ENCODE measurements at regions not wholly inside any gene's neighbourhood (a gene's known extent, or its start where the extent isn't known, plus 50 kb on each side); places are given as distances from the start of the nearest gene placed in this dataset.

GRCh38 chr5:155211764-155212163 is 198.2 kb downstream of the KIF4B start:
- DNase-seq: no peak

- no peak for DNase-seq
Measured at GRCh38 chr5:155222393-155222792, 208.8 kb downstream of the KIF4B start.

- no peak for DNase-seq
Measured at GRCh38 chr5:155229135-155229534, 215.6 kb downstream of the KIF4B start.

GRCh38 chr5:155239803-155240202 is 226.2 kb downstream of the KIF4B start:
- DNase-seq: no peak

- DNase-seq: no peak
Measured at GRCh38 chr5:155250596-155250995, 237.0 kb downstream of the KIF4B start.

- DNase-seq: no peak
Measured at GRCh38 chr5:155252025-155252424, 238.5 kb downstream of the KIF4B start.

GRCh38 chr5:155252717-155253116 is 239.2 kb downstream of the KIF4B start:
- DNase-seq: no peak

- DNase-seq: no peak
Measured at GRCh38 chr5:155254399-155254798, 240.8 kb downstream of the KIF4B start.

- DNase-seq: no peak
Measured at GRCh38 chr5:155258161-155258560, 244.6 kb downstream of the KIF4B start.

GRCh38 chr5:155259648-155260047 is 246.1 kb downstream of the KIF4B start:
- no peak for DNase-seq

- no peak for DNase-seq
Measured at GRCh38 chr5:155260798-155261197, 247.2 kb downstream of the KIF4B start.

- no peak for DNase-seq
Measured at GRCh38 chr5:155263381-155263780, 249.8 kb downstream of the KIF4B start.

- DNase-seq: no peak
Measured at GRCh38 chr5:155264809-155265208, 251.3 kb downstream of the KIF4B start.

- DNase-seq: no peak
Measured at GRCh38 chr5:155268770-155269425, 255.3 kb downstream of the KIF4B start.

- DNase-seq: no peak
Measured at GRCh38 chr5:155270725-155271124, 257.2 kb downstream of the KIF4B start.

GRCh38 chr5:155274484-155274883 is 260.9 kb downstream of the KIF4B start:
- no peak for DNase-seq

GRCh38 chr5:155275222-155275621 is 261.7 kb downstream of the KIF4B start:
- DNase-seq: no peak

- DNase-seq: no peak
Measured at GRCh38 chr5:155276231-155276630, 262.7 kb downstream of the KIF4B start.

- no peak for DNase-seq
Measured at GRCh38 chr5:155278532-155278931, 265.0 kb downstream of the KIF4B start.

GRCh38 chr5:155282503-155283107 is 269.1 kb downstream of the KIF4B start:
- no peak for DNase-seq

GRCh38 chr5:155285706-155286105 is 272.2 kb downstream of the KIF4B start:
- no peak for DNase-seq

GRCh38 chr5:155290937-155291336 is 277.4 kb downstream of the KIF4B start:
- DNase-seq: no peak

GRCh38 chr5:155293605-155294178 is 280.1 kb downstream of the KIF4B start:
- DNase-seq: peak; percentile 3

GRCh38 chr5:155295111-155295510 is 281.6 kb downstream of the KIF4B start:
- DNase-seq: no peak

All from NCI-H1092 (cell line).